Neural progenitor cell (in vitro differentiated cells): ENCODE measurements at regions not wholly inside any gene's neighbourhood (a gene's known extent, or its start where the extent isn't known, plus 50 kb on each side); places are given as distances from the start of the nearest gene placed in this dataset.

Source experiments
- CTCF ChIP-seq: fragments of 200-600 bp; sonication (generic); IDR thresholded peaks from 2 replicates; pipeline ENCODE4 v1.5.1; 2017; ENCODE audit warnings: antibody characterized with exemption, mild to moderate bottlenecking
- EZH2phosphoT487 ChIP-seq: fragments of 200-600 bp; sonication (generic); IDR thresholded peaks from 2 replicates; pipeline ENCODE4 v1.6.1; 2017; ENCODE audit warnings: antibody characterized with exemption

GRCh38 chr22:25420925-25421904, 143.3 kb upstream of the GRK3 start:
- TF ChIP-seq CTCF, result no peak
- TF ChIP-seq EZH2phosphoT487, result peak; percentile 85
